ENCODE measurements at regions not wholly inside any gene's neighbourhood (a gene's known extent, or its start where the extent isn't known, plus 50 kb on each side); places are given as distances from the start of the nearest gene placed in this dataset.
"Not testable (repeated sequence)": the region's sequence is repeated elsewhere in the genome, so short reads cannot be mapped to it uniquely, and the experiment has no call there.

DNA sequence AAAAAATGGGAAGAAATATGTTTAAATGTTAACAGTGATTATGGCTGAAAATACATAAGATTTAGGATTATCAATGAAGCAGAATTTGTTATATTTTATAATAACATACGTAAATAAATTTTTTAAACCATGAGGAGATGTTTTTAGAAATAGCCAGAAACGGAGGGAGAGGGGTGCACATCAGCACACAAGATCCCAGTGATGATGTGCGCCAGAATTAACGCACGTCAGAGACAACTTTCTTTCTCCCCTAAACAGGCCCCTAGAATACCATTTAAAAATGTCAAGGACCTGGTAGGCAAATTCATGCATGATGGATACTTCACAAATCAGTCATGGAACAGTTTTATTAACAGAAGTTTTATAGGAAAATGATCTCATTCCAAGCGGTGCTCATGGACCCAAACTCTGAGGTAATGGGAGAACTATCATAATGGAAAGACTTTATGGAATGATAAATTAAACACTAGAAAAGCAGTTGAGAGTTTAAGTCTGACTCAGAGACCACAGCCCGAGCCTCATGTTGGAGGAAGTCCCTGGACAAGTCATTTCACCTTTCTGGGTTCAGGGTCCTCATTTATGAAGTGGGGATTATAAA, 258.9 kb upstream of the GAS1 start:
- TF ChIP-seq CTCF (IDR thresholded peaks at IDR 0.05; ENCODE audit: insufficient read depth, low read length) (no peak), REST (IDR thresholded peaks at IDR 0.05; ENCODE audit: insufficient replicate concordance, low read depth) (no peak), POLR2AphosphoS5 (IDR thresholded peaks at IDR 0.05; ENCODE audit: low read depth) (no peak), GABPA (IDR thresholded peaks at IDR 0.05; ENCODE audit: low read depth) (no peak), SPI1 (IDR thresholded peaks at IDR 0.05; ENCODE audit: borderline replicate concordance, low read depth) (no peak)
- Histone ChIP-seq H3K4me3 (replicated peaks; ENCODE audit: insufficient read depth, low read length) (no peak overlapping the region), H3K27ac (replicated peaks) (no peak overlapping the region), H3K27me3 (ENCODE audit: insufficient read depth, poor library complexity, severe bottlenecking) (no peaks in the 10 kb centered on the region)
- no peak for DNase-seq (ENCODE audit: low read depth in 1 of 2, low spot score in 1 of 2)

GRCh38 chr9:87210658-87211057, 263.4 kb upstream of the GAS1 start:
- DNase-seq (ENCODE audit: low read depth in 1 of 2, low spot score in 1 of 2); H3K27me3 ChIP-seq (ENCODE audit: insufficient read depth, poor library complexity, severe bottlenecking); H3K27ac ChIP-seq (replicated peaks); H3K4me3 ChIP-seq (replicated peaks; ENCODE audit: insufficient read depth, low read length): not testable (repeated sequence)

DNA sequence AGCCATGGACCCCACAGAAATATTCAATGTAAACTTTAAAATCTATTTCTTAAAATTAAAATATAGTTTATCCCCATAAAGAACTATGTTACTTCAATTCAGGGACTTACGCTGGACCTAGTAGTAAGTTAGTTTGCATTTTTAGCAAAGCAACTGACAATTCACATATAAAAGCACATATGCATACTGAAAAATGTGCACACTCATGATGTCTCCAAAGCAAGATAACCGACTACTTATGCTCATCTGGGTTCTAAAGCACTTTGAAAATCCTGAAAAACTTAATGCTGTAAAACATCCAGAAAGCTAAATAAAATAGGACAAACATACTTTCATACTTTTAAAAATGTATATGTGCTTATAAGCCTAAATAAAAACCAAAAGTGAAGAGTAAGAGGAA, 264.4 kb upstream of the GAS1 start:
- H3K27me3 ChIP-seq (ENCODE audit: insufficient read depth, poor library complexity, severe bottlenecking) = no peaks in the 10 kb centered on the region
- TF ChIP-seq SPI1 (IDR thresholded peaks at IDR 0.05; ENCODE audit: borderline replicate concordance, low read depth) = no peak
- TF ChIP-seq GABPA (IDR thresholded peaks at IDR 0.05; ENCODE audit: low read depth) = no peak
- TF ChIP-seq POLR2AphosphoS5 (IDR thresholded peaks at IDR 0.05; ENCODE audit: low read depth) = no peak
- no peak for TF ChIP-seq REST (IDR thresholded peaks at IDR 0.05; ENCODE audit: insufficient replicate concordance, low read depth)
- no peak for TF ChIP-seq CTCF (IDR thresholded peaks at IDR 0.05; ENCODE audit: insufficient read depth, low read length)
- H3K4me3 ChIP-seq (replicated peaks; ENCODE audit: insufficient read depth, low read length) = no peak overlapping the region
- DNase-seq (ENCODE audit: low read depth in 1 of 2, low spot score in 1 of 2) = no peak
- H3K27ac ChIP-seq (replicated peaks) = no peak overlapping the region

DNA sequence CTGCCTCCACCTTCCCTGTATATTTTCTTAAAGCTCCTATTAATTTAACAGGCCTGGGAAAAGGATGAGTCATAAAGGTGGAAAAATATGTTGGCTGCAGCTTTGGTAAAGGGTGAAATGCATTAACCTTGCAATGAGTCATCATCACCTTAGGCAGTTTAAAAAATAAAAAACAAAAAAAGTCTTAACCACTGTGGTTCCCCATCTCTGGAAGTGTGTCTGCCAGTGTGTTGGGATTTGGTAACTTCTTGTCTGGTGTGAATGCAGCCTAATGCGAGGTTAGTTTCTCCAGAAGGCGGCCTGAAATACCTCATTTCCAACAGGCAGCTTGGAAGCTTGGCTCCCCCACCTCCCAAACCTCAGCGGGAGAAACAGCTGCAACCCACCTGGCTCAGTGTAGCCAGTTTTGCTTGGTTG, 265.3 kb upstream of the GAS1 start:
- no peak for DNase-seq (ENCODE audit: low read depth in 1 of 2, low spot score in 1 of 2)
- Histone ChIP-seq H3K27ac (replicated peaks) (no peak overlapping the region), H3K27me3 (ENCODE audit: insufficient read depth, poor library complexity, severe bottlenecking) (no peaks in the 10 kb centered on the region), H3K4me3 (replicated peaks; ENCODE audit: insufficient read depth, low read length) (no peak overlapping the region)
- no peak for TF ChIP-seq GABPA (IDR thresholded peaks at IDR 0.05; ENCODE audit: low read depth)
- TF ChIP-seq SPI1 (IDR thresholded peaks at IDR 0.05; ENCODE audit: borderline replicate concordance, low read depth) = no peak
- no peak for TF ChIP-seq POLR2AphosphoS5 (IDR thresholded peaks at IDR 0.05; ENCODE audit: low read depth)
- no peak for TF ChIP-seq CTCF (IDR thresholded peaks at IDR 0.05; ENCODE audit: insufficient read depth, low read length)
- TF ChIP-seq REST (IDR thresholded peaks at IDR 0.05; ENCODE audit: insufficient replicate concordance, low read depth) = no peak
